ENCODE measurements at regions not wholly inside any gene's neighbourhood (a gene's known extent, or its start where the extent isn't known, plus 50 kb on each side); places are given as distances from the start of the nearest gene placed in this dataset.

DNA sequence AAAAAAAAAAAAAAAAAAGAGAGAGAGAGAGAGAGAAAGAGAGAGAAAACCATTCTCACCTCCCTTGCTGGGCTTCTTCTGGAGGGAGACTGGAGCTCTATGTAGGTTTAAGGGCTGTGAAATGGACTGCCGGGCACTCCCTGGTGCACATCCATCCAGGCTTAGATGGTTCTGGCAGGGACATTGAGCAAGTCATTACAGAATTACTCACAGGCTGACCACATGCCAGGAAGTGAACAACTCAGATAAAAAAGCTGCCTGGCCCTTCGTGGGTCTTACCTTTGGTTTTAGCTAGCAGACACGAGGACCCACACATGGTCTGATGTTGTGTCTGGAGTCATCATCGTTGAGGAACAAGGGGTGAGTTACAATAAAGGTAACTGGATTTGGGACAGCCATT is 847.4 kb upstream of the EEF2KMT start:
- no CpG with 5 or more reads among the region's 4 CpGs for WGBS, 2 experiments (ENCODE audit: extremely low coverage in 2 of 2, insufficient read length in 1 of 2)
- TF ChIP-seq POLR2A (IDR thresholded peaks at IDR 0.05; ENCODE audit: low read depth, low read length) (no peak), CHD1 (IDR thresholded peaks at IDR 0.05; ENCODE audit: low read depth, low read length) (no peak), CEBPB (IDR thresholded peaks at IDR 0.05; ENCODE audit: low read depth, low read length) (no peak), MXI1 (IDR thresholded peaks at IDR 0.05; ENCODE audit: borderline replicate concordance, low read depth, low read length) (no peak), RFX5 (IDR thresholded peaks at IDR 0.05; ENCODE audit: low read depth, low read length) (no peak), NFE2L2 (IDR thresholded peaks at IDR 0.05; ENCODE audit: low read depth, low read length) (no peak), BHLHE40 (IDR thresholded peaks at IDR 0.05; ENCODE audit: low read depth, low read length) (no peak), RAD21 (IDR thresholded peaks at IDR 0.05; ENCODE audit: low read length) (no peak), USF2 (IDR thresholded peaks at IDR 0.05; ENCODE audit: low read depth, low read length) (no peak), MAZ (IDR thresholded peaks at IDR 0.05; ENCODE audit: borderline replicate concordance, low read depth, low read length) (no peak), CTCF (conservative IDR thresholded peaks at IDR 0.05; ENCODE audit: low read depth, low read length) (no peak), MAFK (IDR thresholded peaks at IDR 0.05; ENCODE audit: low read depth, low read length) (no peak), SMC3 (IDR thresholded peaks at IDR 0.05; ENCODE audit: low read depth, low read length) (no peak)

More for the DNA sequence above, 847.4 kb upstream of the EEF2KMT start:
- no peak overlapping the region for H4K8ac ChIP-seq (ENCODE audit: low read depth in 2 of 2, low read length in 2 of 2)
- no peak overlapping the region for H3K9ac ChIP-seq (ENCODE audit: low read depth, low read length)
- no peak overlapping the region for H2AFZ ChIP-seq (replicated peaks; ENCODE audit: low read length, poor library complexity)
- no peak overlapping the region for H3K23ac ChIP-seq (ENCODE audit: low read depth, low read length)
- ChIA-PET CTCF (no interaction called here), POLR2A (ENCODE audit: unreplicated experiment) (no interaction called here)
- H2BK20ac ChIP-seq (ENCODE audit: low read depth, low read length), result no peak overlapping the region
- dilution Hi-C loops (cut with HindIII; ENCODE audit: low sequenced_read_pairs, unreplicated experiment), result no loop called here
- peaks cover 21% of the 10 kb centered on the region for H3K9me3 ChIP-seq (ENCODE audit: control insufficient read depth, insufficient read depth, low read length)
- no peaks in the 10 kb centered on the region for H3K9me1 ChIP-seq (ENCODE audit: insufficient read depth, low read length)
- H2AK9ac ChIP-seq (replicated peaks; ENCODE audit: low read depth, low read length, poor library complexity), result no peak overlapping the region
- H3K14ac ChIP-seq (replicated peaks; ENCODE audit: low read depth, low read length), result no peak overlapping the region
- no peak overlapping the region for H2BK15ac ChIP-seq (ENCODE audit: low read depth, low read length)
- no peak overlapping the region for H3K27ac ChIP-seq (ENCODE audit: insufficient read depth, low read length)
- H3K79me1 ChIP-seq (ENCODE audit: low read depth in 1 of 2, low read length in 2 of 2), result no peaks in the 10 kb centered on the region
- no peaks in the 10 kb centered on the region for H3K36me3 ChIP-seq (ENCODE audit: control insufficient read depth, insufficient read depth, low read length)
- H2BK120ac ChIP-seq (ENCODE audit: low read depth, low read length), result no peak overlapping the region
- no peaks in the 10 kb centered on the region for H3K27me3 ChIP-seq (ENCODE audit: control insufficient read depth, insufficient read depth, low read length)
- no TSS peak for BruUV-seq (replicated peaks)
- no peak overlapping the region for H3K4me2 ChIP-seq (ENCODE audit: low read depth, low read length)
- no peak overlapping the region for H3K18ac ChIP-seq (ENCODE audit: low read depth, low read length)
- no peak overlapping the region for H2AK5ac ChIP-seq (ENCODE audit: low read depth, low read length)
- no peak overlapping the region for H2BK5ac ChIP-seq (ENCODE audit: low read depth, low read length, poor library complexity, severe bottlenecking)
- H3K56ac ChIP-seq (ENCODE audit: extremely low read depth, insufficient read depth, low read length), result no peak overlapping the region
- no peaks in the 10 kb centered on the region for H3K4me1 ChIP-seq (ENCODE audit: control insufficient read depth, insufficient read depth, low read length)
- H4K20me1 ChIP-seq (ENCODE audit: insufficient read depth, low read length), result no peaks in the 10 kb centered on the region
- H3K4me3 ChIP-seq (ENCODE audit: insufficient read depth, low read depth, low read length), result no peak overlapping the region
- H4K5ac ChIP-seq (ENCODE audit: low read depth, low read length), result no peak overlapping the region
- in situ Hi-C loops (cut with MboI; ENCODE audit: low sequenced_read_pairs), result loop anchor here (25.0 kb wide), 1 partner anchor 108 kb away; no protein-coding TSS in a partner anchor
- intact Hi-C loops (cut with micrococcal nuclease), result no loop called here
- H3K4ac ChIP-seq (ENCODE audit: low read depth, low read length), result no peak overlapping the region
- DNase-seq, result no peak
- H4K91ac ChIP-seq (ENCODE audit: insufficient read depth, low read depth, low read length), result no peak overlapping the region
- no peak for ATAC-seq (ENCODE audit: low read depth)
